ENCODE measurements at regions not wholly inside any gene's neighbourhood (a gene's known extent, or its start where the extent isn't known, plus 50 kb on each side); places are given as distances from the start of the nearest gene placed in this dataset.

DNA sequence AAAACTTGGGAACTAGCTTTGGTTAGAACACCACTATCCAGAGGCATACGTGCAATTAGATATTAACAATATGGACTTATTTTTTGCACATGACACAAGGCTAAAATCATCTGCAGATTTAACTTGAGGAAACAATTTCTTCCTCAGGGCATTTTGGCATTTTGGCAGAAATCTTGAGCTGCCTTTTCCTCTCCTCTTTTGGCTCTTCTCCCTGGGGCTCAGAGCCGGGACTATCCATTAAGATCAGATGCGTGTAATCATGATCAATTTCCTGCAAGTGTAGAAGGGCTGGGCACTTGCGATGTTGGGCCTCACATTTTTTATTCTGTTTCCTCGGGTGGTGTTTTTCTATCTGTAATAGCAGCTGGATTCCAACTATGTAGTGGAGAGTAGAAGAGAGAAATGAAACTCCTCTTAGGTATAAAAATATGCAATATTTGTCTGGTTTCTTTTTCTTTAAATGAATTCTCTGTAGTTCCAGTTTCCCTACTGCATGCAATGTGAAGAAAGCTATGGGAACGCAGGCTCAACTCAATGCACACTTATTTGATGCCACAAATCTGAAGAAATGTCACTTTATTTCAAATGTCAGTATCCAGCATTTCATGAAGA, 1010.8 kb downstream of the FLRT2 start:
- TF ChIP-seq, protein P1, sequence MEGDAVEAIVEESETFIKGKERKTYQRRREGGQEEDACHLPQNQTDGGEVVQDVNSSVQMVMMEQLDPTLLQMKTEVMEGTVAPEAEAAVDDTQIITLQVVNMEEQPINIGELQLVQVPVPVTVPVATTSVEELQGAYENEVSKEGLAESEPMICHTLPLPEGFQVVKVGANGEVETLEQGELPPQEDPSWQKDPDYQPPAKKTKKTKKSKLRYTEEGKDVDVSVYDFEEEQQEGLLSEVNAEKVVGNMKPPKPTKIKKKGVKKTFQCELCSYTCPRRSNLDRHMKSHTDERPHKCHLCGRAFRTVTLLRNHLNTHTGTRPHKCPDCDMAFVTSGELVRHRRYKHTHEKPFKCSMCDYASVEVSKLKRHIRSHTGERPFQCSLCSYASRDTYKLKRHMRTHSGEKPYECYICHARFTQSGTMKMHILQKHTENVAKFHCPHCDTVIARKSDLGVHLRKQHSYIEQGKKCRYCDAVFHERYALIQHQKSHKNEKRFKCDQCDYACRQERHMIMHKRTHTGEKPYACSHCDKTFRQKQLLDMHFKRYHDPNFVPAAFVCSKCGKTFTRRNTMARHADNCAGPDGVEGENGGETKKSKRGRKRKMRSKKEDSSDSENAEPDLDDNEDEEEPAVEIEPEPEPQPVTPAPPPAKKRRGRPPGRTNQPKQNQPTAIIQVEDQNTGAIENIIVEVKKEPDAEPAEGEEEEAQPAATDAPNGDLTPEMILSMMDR (conservative IDR thresholded peaks at IDR 0.05), result no peak
- no peak for TF ChIP-seq ZFX (IDR thresholded peaks at IDR 0.05)

Measured in C4-2B (cell line).